Mesendoderm (in vitro differentiated cells): ENCODE measurements at regions not wholly inside any gene's neighbourhood (a gene's known extent, or its start where the extent isn't known, plus 50 kb on each side); places are given as distances from the start of the nearest gene placed in this dataset.

Source experiments
- DNase-seq: peaks from one replicate; pipeline ENCODE4 v3.0.0; 2013
- H2AK5ac ChIP-seq: 2 replicates; pipeline ENCODE4 v1.6.1; 2013; ENCODE audit warnings: low read length, inconsistent platforms
- H2BK120ac ChIP-seq: 2 replicates; pipeline ENCODE4 v1.6.1; 2013; ENCODE audit warnings: low read depth, mild to moderate bottlenecking, low read length, moderate library complexity, mixed read lengths
- H2BK15ac ChIP-seq: replicated peaks from 2 replicates; pipeline ENCODE4 v1.6.1; 2013; ENCODE audit warnings: low read depth, mild to moderate bottlenecking, moderate library complexity
- H2BK5ac ChIP-seq: 2 replicates; pipeline ENCODE4 v1.6.1; 2013; ENCODE audit warnings: low read length, inconsistent platforms
- H3K18ac ChIP-seq: 2 replicates; pipeline ENCODE4 v1.6.1; 2013; ENCODE audit warnings: mild to moderate bottlenecking, low read length, mixed read lengths
- H3K23ac ChIP-seq: one replicate; pipeline ENCODE4 v1.6.1; 2013; ENCODE audit warnings: low read length
- H3K27ac ChIP-seq: 2 replicates; pipeline ENCODE4 v1.5.1; 2013; ENCODE audit warnings: low read depth, mild to moderate bottlenecking, inconsistent platforms, low read length, moderate library complexity
- H3K27me3 ChIP-seq: 2 replicates; pipeline ENCODE4 v1.6.1; 2013; ENCODE audit warnings: low read length, control low read depth, mild to moderate bottlenecking, inconsistent platforms; ENCODE audit not compliant: insufficient read depth, poor library complexity
- H3K36me3 ChIP-seq: 2 replicates; pipeline ENCODE4 v1.6.1; 2013; ENCODE audit warnings: low read length, inconsistent platforms; ENCODE audit not compliant: control insufficient read depth, insufficient read depth
- H3K4ac ChIP-seq: one replicate; pipeline ENCODE4 v1.6.1; 2013; ENCODE audit warnings: low read depth, mild to moderate bottlenecking, low read length, moderate library complexity
- H3K4me1 ChIP-seq: 2 replicates; pipeline ENCODE4 v1.6.1; 2013; ENCODE audit warnings: low read depth, low read length, inconsistent platforms; ENCODE audit not compliant: control insufficient read depth
- H3K4me2 ChIP-seq: 2 replicates; pipeline ENCODE4 v1.6.1; 2013; ENCODE audit warnings: low read length
- H3K4me3 ChIP-seq: 2 replicates; pipeline ENCODE4 v1.5.1; 2013; ENCODE audit warnings: mild to moderate bottlenecking, low read length
- H3K56ac ChIP-seq: one replicate; pipeline ENCODE4 v1.6.1; 2013; ENCODE audit warnings: low read length
- H3K79me1 ChIP-seq: 2 replicates; pipeline ENCODE4 v1.6.1; 2013; ENCODE audit warnings: low read length, inconsistent platforms
- H3K79me2 ChIP-seq: 2 replicates; pipeline ENCODE4 v1.6.1; 2013; ENCODE audit warnings: mild to moderate bottlenecking, low read length; ENCODE audit not compliant: control insufficient read depth, insufficient read depth
- H3K9ac ChIP-seq: 2 replicates; pipeline ENCODE4 v1.6.1; 2013; ENCODE audit warnings: low read length, inconsistent platforms
- H4K5ac ChIP-seq: one replicate; pipeline ENCODE4 v1.6.1; 2013; ENCODE audit warnings: low read length
- H4K8ac ChIP-seq: one replicate; pipeline ENCODE4 v1.6.1; 2013; ENCODE audit warnings: low read depth, mild to moderate bottlenecking, control low read depth, low read length, moderate library complexity
- WGBS: extraction: QIAGEN DNeasy Blood & Tissue Kit; methylation state at CpG from one replicate; pipeline ENCODE4 v1.1.7; 2013; ENCODE audit warnings: low lambda C conversion rate, missing lambda C conversion rate; ENCODE audit not compliant: insufficient coverage; ENCODE audit errors: extremely low coverage; 5-methylcytosine and 5-hydroxymethylcytosine counted together

DNA sequence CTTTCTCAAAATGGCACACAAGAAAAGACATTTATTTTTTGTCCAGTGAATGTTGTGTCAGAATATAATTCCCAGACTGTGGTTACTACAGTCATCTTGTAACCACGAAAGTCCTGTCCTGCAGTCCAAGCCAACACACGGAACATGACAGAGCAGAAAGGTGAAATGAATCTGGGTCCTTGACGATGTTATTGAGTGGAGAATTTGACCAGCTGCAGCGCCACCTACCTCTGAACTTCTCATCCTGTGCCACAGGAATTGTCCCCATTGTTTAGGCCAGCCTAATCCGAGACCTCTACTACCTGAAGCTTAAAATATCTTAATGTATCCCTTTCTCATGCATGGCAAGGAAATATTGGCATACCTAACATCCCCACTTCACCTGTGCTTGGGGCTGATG lies 64.1 kb upstream of the OTX2 start:
- WGBS, result no CpG with 5 or more reads among the region's 5 CpGs
- no peak overlapping the region for H3K18ac ChIP-seq
- DNase-seq, result peak; percentile 78
- no peaks in the 10 kb centered on the region for H3K36me3 ChIP-seq
- H3K56ac ChIP-seq, result no peak overlapping the region
- H3K23ac ChIP-seq, result no peak overlapping the region
- no peak overlapping the region for H2AK5ac ChIP-seq
- H3K4me3 ChIP-seq, result no peak overlapping the region
- H3K4me1 ChIP-seq, result no peaks in the 10 kb centered on the region
- H4K5ac ChIP-seq, result no peak overlapping the region
- no peak overlapping the region for H3K9ac ChIP-seq
- no peak overlapping the region for H3K4me2 ChIP-seq
- H4K8ac ChIP-seq, result no peak overlapping the region
- no peaks in the 10 kb centered on the region for H3K79me1 ChIP-seq
- H2BK120ac ChIP-seq, result no peak overlapping the region
- no peak overlapping the region for H2BK5ac ChIP-seq
- H3K27ac ChIP-seq, result no peak overlapping the region
- no peaks in the 10 kb centered on the region for H3K27me3 ChIP-seq
- H3K4ac ChIP-seq, result no peak overlapping the region
- no peak overlapping the region for H2BK15ac ChIP-seq
- no peaks in the 10 kb centered on the region for H3K79me2 ChIP-seq

DNA sequence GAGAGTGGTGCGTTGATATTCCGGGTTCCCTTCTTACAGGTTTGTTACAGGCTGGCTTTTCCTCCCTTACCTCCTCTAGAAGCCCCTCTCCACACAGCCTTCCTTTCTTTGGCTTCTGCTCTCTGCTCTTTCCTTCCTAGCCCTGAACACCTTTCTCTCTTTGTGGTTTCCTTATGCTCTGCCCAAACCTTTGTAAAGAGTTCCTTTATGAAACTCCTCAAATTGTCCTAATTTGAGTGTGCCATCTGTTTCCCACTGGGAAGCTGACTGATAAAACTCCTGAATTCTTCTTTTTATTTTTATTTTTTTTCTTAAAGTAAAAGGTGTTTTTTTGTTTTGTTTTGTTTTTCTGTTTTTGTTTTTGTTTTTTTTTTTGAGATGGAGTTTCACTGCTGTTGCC lies 60.1 kb upstream of the OTX2 start:
- no peak overlapping the region for H4K8ac ChIP-seq
- H3K9ac ChIP-seq, result no peak overlapping the region

DNA sequence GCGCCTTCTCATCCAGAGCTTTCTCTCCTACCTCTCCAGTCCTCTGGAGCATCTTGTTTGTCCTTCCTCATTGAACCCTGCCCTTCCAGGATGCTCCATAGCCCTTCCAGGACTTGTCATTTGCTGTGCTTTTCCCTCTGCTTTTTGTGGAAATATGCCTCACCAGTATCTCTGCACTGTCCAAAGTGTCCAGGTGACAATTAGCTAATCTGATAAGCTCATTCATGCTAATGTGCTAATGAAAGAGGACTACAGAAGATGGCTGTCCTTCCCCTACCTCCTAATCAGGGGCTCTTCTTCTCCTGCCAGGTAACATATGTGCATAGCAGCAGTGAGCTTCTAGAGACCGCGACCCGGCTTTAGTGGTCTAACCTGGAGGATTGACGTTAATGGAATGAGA lies 58.4 kb upstream of the OTX2 start:
- Histone ChIP-seq H2BK15ac (no peak overlapping the region), H3K79me2 (no peaks in the 10 kb centered on the region), H4K8ac (no peak overlapping the region), H2BK120ac (no peak overlapping the region), H2AK5ac (no peak overlapping the region), H3K56ac (no peak overlapping the region), H3K18ac (no peak overlapping the region), H3K4me3 (no peak overlapping the region), H4K5ac (no peak overlapping the region), H3K27ac (no peak overlapping the region), H3K79me1 (no peaks in the 10 kb centered on the region), H2BK5ac (no peak overlapping the region), H3K23ac (no peak overlapping the region), H3K9ac (no peak overlapping the region), H3K4ac (no peak overlapping the region), H3K36me3 (no peaks in the 10 kb centered on the region), H3K4me1 (peaks cover 2% of the 10 kb centered on the region), H3K27me3 (no peaks in the 10 kb centered on the region), H3K4me2 (no peak overlapping the region)
- DNase-seq, result no peak
- WGBS, result no CpG with 5 or more reads among the region's 5 CpGs

More for the DNA sequence above, 60.1 kb upstream of the OTX2 start:
- DNase-seq, result no peak
- H3K4me3 ChIP-seq, result no peak overlapping the region
- no CpG with 5 or more reads among the region's 2 CpGs for WGBS
- no peak overlapping the region for H3K4me2 ChIP-seq
- no peak overlapping the region for H3K18ac ChIP-seq
- no peak overlapping the region for H3K56ac ChIP-seq
- no peaks in the 10 kb centered on the region for H3K36me3 ChIP-seq
- no peaks in the 10 kb centered on the region for H3K27me3 ChIP-seq
- H3K79me1 ChIP-seq, result no peaks in the 10 kb centered on the region
- H2BK15ac ChIP-seq, result no peak overlapping the region
- peaks cover 2% of the 10 kb centered on the region for H3K4me1 ChIP-seq
- H3K79me2 ChIP-seq, result no peaks in the 10 kb centered on the region
- H3K23ac ChIP-seq, result no peak overlapping the region
- no peak overlapping the region for H4K5ac ChIP-seq
- H2AK5ac ChIP-seq, result no peak overlapping the region
- H3K27ac ChIP-seq, result no peak overlapping the region
- no peak overlapping the region for H2BK5ac ChIP-seq
- no peak overlapping the region for H2BK120ac ChIP-seq
- no peak overlapping the region for H3K4ac ChIP-seq

DNA sequence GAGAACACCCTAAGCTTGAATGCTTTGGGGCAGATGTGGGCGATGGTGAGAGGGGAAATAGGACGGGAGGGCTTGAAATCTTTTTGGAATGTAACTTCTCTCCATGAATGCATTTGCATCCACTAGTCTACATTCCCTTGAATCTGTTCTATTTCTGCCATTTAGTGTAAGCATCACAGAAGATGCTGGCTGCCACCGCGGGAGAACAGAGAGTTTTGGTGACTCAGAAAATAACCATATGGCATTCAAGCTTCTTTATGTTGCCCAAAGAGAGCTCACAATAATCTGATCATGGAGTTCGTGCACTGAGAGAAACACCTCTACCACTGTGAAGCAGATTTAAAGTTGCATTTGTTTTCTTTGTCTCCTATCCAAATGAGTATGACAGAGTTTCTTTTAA lies 52.6 kb upstream of the OTX2 start:
- no peaks in the 10 kb centered on the region for H3K79me2 ChIP-seq
- H2BK15ac ChIP-seq, result no peak overlapping the region
- no peak overlapping the region for H3K4me2 ChIP-seq
- H2BK120ac ChIP-seq, result no peak overlapping the region
- peaks cover 2% of the 10 kb centered on the region for H3K4me1 ChIP-seq
- no peak overlapping the region for H3K4ac ChIP-seq
- no CpG with 5 or more reads among the region's 5 CpGs for WGBS
- no peak overlapping the region for H4K5ac ChIP-seq
- no peak overlapping the region for H3K4me3 ChIP-seq
- no peak overlapping the region for H2AK5ac ChIP-seq
- no peak overlapping the region for H4K8ac ChIP-seq
- H3K27me3 ChIP-seq, result no peaks in the 10 kb centered on the region
- H3K9ac ChIP-seq, result no peak overlapping the region
- H3K27ac ChIP-seq, result no peak overlapping the region
- no peak overlapping the region for H3K23ac ChIP-seq
- no peak for DNase-seq
- no peaks in the 10 kb centered on the region for H3K79me1 ChIP-seq
- H3K18ac ChIP-seq, result no peak overlapping the region
- H2BK5ac ChIP-seq, result no peak overlapping the region
- H3K36me3 ChIP-seq, result no peaks in the 10 kb centered on the region
- H3K56ac ChIP-seq, result no peak overlapping the region

DNA sequence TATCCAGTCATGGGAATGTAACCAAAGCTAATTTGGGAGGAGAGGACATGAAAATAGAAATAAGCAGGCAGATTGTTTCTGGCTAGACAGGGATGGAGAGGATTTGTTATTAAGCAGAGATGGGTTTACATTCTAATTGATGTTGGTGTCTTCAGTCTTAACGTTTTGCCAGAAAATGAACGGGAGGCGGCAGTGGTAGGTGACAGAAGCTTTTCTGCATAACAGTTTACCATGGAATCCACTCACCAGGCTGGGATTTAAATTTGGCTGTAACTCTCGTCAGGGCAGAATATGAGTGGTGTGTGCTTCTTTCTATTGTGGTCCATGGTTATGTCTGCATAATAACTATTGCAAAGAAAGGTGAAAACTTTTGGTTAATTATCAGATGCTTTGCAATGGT lies 50.2 kb upstream of the OTX2 start:
- H3K4me3 ChIP-seq, result no peak overlapping the region
- H3K4ac ChIP-seq, result no peak overlapping the region
- H2BK120ac ChIP-seq, result no peak overlapping the region
- no CpG with 5 or more reads among the region's 4 CpGs for WGBS
- H4K8ac ChIP-seq, result no peak overlapping the region
- no peak overlapping the region for H3K23ac ChIP-seq
- peaks cover 7% of the 10 kb centered on the region for H3K4me1 ChIP-seq
- H2AK5ac ChIP-seq, result no peak overlapping the region
- H3K18ac ChIP-seq, result no peak overlapping the region
- H3K36me3 ChIP-seq, result no peaks in the 10 kb centered on the region
- no peak overlapping the region for H2BK5ac ChIP-seq
- no peak for DNase-seq
- H3K27ac ChIP-seq, result no peak overlapping the region
- H3K79me2 ChIP-seq, result no peaks in the 10 kb centered on the region
- no peak overlapping the region for H3K9ac ChIP-seq
- H4K5ac ChIP-seq, result no peak overlapping the region
- no peaks in the 10 kb centered on the region for H3K79me1 ChIP-seq
- H3K4me2 ChIP-seq, result no peak overlapping the region
- no peak overlapping the region for H2BK15ac ChIP-seq
- no peak overlapping the region for H3K56ac ChIP-seq
- H3K27me3 ChIP-seq, result no peaks in the 10 kb centered on the region
